Cardiac fibroblast (primary cell): ENCODE measurements at regions not wholly inside any gene's neighbourhood (a gene's known extent, or its start where the extent isn't known, plus 50 kb on each side); places are given as distances from the start of the nearest gene placed in this dataset.

Experiments
- DNase-seq, 2 donors: peaks; one replicate each; pipeline versions ENCODE4 v3.0.0 to v3.0.0-alpha.2; 2010; ENCODE audit warnings: low read depth in 2 of 2
- H3K4me3 ChIP-seq, 2 donors: replicated peaks in 1 of 2; 1 replicate in 1 of 2; 2 replicates in 1 of 2; pipeline ENCODE4 v1.5.1; 2011; ENCODE audit warnings: low read depth in 2 of 2, low read length in 2 of 2, mild to moderate bottlenecking in 2 of 2, moderate library complexity in 1 of 2
- CTCF ChIP-seq: IDR thresholded peaks from one replicate; pipeline ENCODE4 v1.5.1; 2011; ENCODE audit warnings: low read depth, mild to moderate bottlenecking, low read length, inconsistent platforms

GRCh38 chr3:83802801-83803200 lies 1156.0 kb upstream of the CADM2 start:
- H3K4me3 ChIP-seq, result no peak overlapping the region
- TF ChIP-seq CTCF, result no peak
- DNase-seq, result no peak

- H3K4me3 ChIP-seq, result no peak overlapping the region
- no peak for DNase-seq
- TF ChIP-seq CTCF, result no peak
Measured at GRCh38 chr3:83807511-83807910, 1151.3 kb upstream of the CADM2 start.

- TF ChIP-seq CTCF, result no peak
- no peak overlapping the region for H3K4me3 ChIP-seq
- no peak for DNase-seq
Measured at GRCh38 chr3:83813176-83813575, 1145.6 kb upstream of the CADM2 start.

- no peak for TF ChIP-seq CTCF
Measured at GRCh38 chr3:83816653-83817052, 1142.1 kb upstream of the CADM2 start.

GRCh38 chr3:83821506-83821905 lies 1137.3 kb upstream of the CADM2 start:
- DNase-seq, result no peak
- no peak for TF ChIP-seq CTCF
- no peak overlapping the region for H3K4me3 ChIP-seq

More at GRCh38 chr3:83816653-83817052, 1142.1 kb upstream of the CADM2 start:
- no peak for DNase-seq
- no peak overlapping the region for H3K4me3 ChIP-seq

GRCh38 chr3:83823095-83823494 lies 1135.7 kb upstream of the CADM2 start:
- no peak overlapping the region for H3K4me3 ChIP-seq
- no peak for DNase-seq
- TF ChIP-seq CTCF, result no peak

- TF ChIP-seq CTCF, result no peak
- H3K4me3 ChIP-seq, result no peak overlapping the region
- no peak for DNase-seq
Measured at GRCh38 chr3:83835040-83835439, 1123.7 kb upstream of the CADM2 start.
